Activated CD8-positive, alpha-beta memory T cell treated with anti-CD3 and anti-CD28 coated beads for 4 hours (primary cell): ENCODE measurements at regions not wholly inside any gene's neighbourhood (a gene's known extent, or its start where the extent isn't known, plus 50 kb on each side); places are given as distances from the start of the nearest gene placed in this dataset.
"Not testable (repeated sequence)": the region's sequence is repeated elsewhere in the genome, so short reads cannot be mapped to it uniquely, and the experiment has no call there.

Source experiments
- DNase-seq, 2 donors: peaks; one replicate each; pipeline ENCODE4 v3.0.0-alpha.2; 2020; ENCODE audit warnings: low read depth in 2 of 2

DNA sequence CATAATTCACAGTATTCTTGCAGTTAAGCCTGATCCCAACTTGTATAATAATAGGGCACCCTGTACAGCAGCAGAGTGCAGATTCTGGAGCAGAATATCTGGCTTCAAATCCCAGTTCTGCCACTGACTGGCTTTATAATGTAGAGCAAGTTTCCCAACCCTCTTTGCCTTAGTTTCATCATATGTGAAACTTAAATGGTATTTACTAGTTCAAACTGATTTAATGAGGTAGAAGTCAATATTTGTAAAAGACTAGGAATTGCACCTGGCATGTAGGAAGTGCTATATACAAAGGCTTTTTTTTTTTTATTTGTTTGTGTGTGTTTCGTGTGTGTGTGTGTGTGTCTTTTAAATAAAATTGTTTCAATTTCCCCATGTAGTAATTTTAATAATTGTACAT, 125.9 kb downstream of the CCER1 start:
- no peak for DNase-seq

DNA sequence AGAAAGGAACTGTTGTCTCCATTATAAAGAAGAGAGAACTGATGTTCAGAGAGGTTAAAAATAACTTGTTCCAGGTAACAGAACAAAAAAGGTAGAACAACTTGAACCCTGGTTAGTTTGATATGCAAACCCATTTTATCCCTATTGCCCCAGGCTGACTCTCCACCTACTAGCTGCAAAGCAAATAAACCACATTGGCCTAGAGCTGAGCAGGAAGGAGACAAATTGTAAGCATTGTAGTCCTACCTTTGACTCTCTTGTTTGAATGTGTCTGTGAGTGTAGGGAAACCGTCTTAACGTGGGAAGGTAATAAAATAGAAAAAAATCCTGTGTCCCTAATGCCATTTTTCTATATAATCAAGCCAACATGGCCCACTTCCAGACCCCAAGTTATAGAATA, 126.4 kb downstream of the CCER1 start:
- DNase-seq = no peak

DNA sequence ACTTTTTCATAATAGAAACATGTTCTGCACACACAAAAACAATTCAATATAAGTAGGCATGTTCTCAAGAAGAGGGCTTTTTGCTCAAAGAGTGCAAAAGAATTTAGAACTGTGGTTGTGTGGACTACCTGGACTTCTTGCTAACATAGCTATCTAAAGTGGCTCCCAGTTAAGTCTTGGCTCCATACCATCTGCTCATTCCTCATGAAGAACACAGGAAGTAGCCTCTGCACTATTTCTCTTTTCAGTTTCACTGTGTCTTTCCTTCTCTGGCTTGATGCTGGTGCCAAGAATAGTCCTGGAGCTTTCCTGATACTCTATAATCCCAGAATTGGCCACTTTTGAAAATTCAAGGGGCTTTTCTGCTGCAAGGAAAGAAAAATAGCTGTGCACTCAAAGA, 127.4 kb downstream of the CCER1 start:
- DNase-seq = no peak

DNA sequence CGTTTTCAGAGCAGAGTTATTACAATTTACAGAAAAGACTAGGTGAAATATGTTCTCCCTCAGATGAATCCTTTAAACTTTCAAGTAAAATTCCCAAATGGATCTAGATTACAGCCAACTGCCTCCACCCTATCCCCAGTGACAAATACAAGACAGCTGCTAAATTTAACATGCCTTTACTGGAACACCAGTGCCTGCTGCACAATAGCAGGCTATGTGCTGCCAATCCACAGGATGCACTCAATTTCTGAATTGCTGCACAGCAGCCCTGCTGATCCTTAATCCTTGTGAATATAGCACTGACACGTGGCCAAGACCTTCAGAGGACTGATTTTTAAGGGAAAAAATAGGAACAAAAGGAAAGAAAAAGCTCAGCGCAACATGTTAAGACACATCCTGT, 128.9 kb downstream of the CCER1 start:
- DNase-seq = no peak

DNA sequence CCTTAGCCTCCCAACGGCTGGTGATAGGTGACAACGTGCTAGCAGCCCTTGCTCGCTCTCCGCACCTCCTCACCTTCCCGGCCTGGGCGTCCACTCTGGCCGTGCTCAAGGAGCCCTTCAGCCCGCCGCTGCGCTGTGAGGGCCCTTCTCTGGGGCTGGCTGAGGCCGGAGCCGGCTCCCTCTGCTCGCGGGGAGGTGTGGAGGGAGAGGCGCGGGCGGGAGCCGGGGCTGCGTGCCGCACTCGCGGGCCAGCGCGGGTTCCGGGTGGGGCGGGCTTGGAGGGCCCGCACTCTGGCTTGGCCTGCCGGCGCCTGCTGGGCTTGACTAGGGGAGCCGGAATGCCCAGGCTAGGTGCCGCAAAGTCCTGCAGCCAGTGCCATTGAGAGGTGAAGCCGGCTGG, 131.1 kb downstream of the CCER1 start:
- no peak for DNase-seq

DNA sequence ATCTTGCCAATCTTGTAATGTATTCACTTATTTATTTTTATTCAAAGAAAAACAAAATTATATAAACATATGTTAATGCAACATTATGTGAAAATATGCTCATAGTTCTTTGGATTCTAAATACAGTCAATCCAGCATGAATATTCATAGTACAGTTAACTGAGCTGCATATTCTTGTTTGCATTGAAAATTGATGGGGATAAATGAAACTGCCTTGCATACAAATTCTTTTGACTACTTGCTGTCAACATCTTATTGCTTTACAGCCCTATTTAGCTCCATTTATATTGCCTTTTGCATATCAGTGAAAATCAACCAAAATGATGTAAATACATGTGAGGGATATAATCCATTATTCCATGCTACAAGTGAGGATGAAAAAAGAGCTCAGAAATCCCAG, 135.3 kb downstream of the CCER1 start:
- DNase-seq = no peak

DNA sequence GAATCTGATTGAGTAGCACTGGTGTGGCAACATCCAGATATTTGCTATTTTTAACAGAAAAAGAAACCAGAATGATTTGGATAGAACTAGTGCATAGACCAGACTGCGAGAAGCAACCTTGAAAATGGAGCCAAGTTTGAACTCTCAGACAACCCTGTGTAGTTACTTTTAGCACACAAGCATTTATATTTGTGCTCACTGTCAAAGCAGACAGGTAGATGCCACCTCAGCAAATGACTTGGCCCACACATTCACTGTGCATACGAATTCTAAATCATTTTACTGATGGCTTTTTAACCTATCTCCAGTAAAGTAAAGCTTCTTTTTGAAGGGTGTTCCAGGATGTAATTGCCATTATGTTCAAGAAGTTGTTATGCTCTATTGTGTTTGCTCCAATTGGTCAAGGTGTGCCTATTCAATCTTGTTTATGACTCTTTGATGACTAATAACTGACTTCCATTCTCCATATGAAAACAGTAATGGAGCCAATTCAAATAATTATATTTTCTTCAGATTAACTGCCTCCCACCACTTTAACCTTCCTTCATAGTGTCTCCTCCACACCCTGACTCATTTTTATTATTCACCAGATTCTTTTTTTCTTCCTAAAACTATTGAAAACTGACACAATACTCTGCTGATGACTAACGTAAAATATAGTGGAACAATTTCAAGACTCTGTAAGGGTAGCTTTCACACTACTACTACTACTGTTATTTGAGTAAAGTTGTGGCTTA, 138.5 kb downstream of the CCER1 start:
- no peak for DNase-seq

DNA sequence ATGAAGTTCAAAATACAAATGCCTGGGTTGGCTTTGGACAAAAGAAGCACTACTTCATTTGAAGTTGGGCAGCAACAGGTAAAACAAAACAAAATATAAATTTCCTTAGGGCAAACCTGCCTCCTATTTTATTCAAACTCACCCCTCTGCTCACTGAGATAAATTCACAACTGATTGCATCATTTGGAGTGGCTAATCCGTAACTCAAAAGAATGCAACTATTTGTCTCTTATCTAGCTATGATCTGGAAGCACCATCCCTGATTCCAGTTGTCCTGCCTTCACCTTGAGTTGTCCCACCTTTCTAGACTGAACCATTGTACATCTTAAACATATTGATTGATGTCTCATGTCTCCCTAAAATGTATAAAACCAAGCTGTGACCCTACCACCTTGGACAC, 145.0 kb downstream of the CCER1 start:
- no peak for DNase-seq

DNA sequence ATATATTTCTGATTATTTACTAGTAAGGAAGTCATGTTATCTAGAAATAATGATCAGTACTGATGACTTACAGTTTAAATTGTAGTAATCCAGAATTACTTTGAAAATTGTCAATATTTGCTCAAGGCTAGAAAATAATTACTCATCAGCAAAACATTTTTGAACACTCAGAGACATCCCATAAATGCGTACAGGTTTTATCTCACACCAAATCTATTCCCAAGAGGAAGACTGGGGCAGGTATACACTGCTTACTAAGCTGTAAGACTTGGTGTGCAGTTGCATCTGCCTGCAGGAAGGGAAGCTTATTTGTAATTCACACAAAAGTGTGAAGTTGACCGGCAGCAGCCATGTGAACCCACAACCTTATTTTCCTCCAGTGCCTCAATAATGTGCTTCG, 146.4 kb downstream of the CCER1 start:
- no peak for DNase-seq

DNA sequence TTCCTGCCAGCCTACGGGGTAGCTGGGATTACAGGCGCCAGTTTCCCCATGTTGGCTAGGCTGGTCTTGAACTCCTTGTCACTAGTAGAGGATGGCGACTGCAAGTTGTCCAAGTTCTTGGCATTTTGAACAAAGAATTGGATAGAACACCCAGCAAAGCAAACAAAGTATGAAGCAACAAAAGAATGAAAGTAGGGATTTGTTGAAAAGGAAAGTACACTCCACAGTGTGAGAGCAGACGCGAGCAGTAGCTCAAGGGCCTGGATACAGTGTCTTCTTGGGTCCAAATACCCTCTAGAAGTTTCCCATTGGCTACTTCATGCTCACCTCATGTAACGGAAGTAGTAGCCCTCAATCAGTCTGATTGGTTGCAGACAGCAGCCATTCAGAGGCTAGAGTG, 152.2 kb downstream of the CCER1 start:
- no peak for DNase-seq

DNA sequence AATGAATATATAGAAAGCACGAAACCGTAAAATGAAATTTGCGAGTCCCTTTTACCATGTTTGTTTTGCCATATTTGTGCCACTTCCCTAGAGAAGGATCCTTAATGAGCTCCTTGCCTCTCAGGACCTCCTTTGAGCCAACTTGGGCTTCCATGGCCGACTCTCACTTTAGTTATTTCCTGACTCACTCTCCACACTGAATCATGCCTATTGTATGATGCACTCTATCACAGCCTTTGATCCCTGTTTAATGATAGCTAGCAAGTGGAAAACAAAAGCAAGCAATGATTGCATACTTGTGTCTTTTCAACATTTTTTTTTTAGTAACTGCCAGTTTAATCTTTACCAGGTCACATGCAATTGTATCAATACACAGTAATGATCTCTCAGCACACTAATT, 153.2 kb downstream of the CCER1 start:
- no peak for DNase-seq

DNA sequence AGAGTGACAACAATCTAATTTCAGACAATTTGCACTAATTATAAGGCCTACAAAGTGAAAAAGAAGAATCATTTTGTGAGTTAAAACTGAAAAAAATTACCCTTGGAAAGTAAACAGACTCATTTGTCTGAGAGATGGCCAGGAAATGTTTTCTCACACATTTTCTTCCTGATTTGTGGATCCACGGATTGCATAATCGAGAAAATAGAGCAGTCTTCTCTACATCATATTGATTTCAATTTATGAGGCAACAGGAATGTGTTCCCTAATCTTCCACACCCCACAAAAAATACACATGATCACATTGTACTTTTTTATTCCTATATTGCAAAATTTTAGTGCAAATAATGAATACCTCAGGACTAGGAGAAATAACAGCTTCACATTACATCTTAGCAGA, 160.8 kb downstream of the CCER1 start:
- no peak for DNase-seq

DNA sequence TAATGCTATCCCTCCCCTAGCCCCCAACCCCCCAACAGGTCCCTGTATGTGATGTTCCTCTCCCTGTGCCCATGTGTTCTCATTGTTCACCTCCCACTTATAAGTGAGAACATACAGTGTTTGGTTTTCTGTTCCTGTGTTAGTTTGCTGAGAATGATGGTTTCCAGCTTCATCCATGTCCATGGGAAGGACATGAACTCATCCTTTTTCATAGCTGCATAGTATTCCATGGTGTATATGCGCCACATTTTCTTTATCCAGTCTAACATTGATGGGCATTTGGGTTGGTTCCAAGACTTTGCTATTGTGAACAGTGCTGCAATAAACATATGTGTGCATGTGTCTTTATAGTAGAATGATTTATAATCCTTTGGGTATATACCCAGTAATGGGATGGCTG, 162.3 kb downstream of the CCER1 start:
- DNase-seq = not testable (repeated sequence)

DNA sequence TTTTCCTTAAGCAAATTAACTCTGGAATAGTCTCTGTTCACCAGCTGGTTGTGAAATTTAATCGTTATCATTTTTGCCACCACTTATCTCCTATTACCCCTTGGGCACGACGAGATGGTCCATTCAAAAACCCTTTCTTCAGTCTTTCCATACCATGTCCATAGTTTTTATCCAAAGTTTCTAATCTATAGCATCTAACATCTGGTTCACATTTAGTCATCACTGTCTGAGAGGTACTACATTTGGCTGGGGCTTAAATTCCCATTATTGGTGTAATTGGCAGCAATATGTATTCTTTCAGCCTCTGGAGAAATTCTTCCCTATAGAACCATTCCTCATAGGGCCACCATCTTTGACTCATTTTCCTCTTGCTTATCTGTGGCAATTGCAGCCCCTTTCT, 163.5 kb downstream of the CCER1 start:
- DNase-seq = no peak

DNA sequence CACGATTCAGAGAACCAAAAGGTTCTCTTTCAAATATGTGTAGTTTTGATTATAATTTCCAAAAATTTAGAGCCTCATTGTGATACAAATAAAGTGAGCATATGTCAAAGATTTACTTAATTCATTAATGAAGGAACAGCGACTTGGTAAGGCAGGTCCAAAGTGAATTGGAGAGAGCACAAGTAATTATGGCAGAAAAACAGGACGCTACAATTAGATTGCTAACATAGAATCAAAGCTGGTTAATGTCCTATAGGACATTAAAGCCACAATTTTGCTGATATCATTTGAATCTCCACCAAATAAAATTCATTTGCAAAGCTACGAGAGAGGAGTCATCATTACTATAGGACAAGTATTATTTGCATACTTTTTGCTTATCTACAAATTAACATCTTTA, 164.2 kb downstream of the CCER1 start:
- no peak for DNase-seq

DNA sequence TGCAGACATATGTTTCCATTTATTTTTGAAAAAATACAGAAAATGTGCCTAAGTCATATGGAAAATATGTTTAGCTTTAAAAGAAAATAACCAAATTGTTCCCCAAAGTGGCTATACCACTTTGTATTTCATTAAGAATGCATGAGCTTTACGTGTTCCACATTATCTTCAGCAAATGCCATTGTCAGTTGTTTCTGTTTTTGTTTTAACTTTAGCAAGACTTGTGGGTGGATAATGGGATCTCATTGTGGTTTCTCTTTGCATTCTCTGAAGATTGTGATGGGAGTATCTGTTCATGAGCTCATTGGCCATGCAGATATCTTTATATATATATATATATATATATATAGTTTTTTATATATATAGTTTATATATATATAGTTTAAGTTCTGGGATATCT, 181.5 kb downstream of the CCER1 start:
- no peak for DNase-seq

DNA sequence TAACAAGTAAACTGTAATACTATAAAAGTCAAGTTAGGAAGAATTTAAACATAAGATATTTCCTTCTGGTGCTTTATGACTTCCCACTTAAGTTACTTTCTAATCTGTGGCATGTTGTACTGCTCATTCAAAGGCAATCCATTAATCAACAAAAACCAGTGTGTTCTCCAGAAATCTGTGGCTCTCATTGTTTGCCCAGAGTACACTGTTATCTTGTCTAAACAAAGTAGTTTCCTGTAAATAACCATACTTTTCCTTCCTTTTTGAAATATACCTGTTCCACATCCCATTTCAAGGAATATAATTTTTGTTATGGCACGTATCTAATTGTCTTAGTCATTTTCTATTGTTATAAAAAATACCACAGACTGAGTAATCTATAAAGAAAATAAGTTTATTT, 184.1 kb downstream of the CCER1 start:
- DNase-seq = no peak

DNA sequence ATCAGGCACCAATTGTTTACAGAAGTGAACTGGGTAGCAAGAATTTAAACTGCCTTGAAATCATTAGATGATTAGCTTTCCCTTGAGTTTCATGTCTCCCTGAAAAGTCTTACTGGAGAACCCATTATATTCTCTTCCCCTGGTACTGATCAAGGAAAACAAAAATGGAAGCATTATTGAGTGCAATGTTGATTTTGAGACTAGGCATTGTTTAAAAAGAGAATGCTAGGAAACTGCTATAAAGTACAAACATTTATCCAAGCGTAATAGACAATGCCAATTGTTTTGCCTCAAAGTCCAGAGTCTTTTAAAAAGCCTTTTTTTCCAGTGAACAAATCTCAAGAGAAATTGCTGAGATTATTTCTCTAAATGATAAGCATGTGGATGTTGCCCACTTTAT, 197.0 kb downstream of the CCER1 start:
- no peak for DNase-seq

DNA sequence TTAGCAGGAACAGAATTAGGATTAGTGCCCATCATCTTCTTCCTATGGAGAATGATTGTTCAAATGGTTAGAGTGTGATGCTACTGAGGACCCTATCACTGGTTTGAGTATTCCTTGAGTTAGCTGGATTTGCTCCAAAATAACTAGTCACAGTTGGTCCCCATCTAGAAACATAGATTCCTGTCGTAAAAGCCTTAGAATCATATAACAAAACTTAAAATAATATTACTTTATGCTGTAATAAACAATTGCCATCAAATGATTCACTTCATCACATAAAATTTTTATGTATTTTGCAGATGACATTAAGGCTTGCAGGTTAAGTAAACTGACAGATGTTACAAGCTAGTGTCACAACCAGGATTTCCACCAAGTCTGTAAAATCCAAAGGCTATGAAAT, 209.8 kb downstream of the CCER1 start:
- DNase-seq = no peak

DNA sequence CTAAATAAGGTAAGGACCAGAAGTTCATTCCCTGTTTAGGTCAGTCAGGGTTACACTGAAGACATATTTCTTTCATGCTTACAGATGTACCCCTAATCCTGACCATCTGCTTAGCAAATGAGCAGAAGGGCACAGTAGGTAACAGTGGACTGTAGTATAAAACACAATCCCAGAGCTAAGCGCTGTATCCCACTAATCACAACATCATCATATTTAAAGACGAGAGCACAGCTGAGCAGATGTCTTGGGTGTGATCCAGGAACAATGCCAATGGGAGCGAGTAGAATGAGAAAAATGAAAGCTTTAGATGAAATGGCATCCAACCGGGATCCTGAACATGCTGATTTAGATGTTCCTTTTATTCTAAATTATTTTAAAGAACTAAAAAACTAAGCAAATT, 213.4 kb downstream of the CCER1 start:
- no peak for DNase-seq

DNA sequence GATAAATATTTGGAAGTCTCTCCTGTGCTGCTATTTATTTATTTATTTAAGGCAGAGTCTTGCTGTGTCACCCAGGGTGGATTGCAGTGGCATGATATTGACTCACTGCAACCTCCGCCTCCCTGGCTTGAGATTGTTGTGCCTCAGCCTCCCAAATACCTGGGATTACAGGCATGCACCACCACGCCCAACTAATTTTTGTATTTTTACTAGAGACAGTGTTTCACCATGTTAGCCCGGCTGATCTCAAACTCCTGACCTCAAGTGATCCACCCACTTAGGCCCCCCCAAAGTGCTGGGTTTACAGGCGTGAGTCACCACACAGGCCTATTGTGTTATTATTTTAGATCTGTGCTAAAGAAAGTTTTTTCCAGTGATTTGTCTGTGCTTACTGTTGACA, 225.2 kb downstream of the CCER1 start:
- no peak for DNase-seq

DNA sequence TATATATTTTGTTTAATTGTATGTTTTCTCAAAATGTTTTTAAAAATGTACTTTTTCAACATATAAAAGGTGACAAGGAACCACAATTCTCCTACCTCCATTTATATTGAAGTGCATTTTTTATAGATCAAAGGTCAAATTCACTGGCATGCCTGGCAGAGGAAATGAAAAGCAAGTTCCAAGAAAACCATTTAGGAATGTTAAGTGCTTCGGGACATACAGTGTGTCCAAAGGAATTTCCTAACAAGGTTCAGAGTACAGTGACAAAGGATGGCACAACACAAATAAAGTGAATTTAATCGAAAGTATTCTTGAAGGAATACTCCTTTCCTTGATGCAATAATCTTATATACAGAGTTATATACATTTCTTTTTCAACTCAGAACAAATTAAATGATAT, 242.3 kb downstream of the CCER1 start:
- DNase-seq = no peak

DNA sequence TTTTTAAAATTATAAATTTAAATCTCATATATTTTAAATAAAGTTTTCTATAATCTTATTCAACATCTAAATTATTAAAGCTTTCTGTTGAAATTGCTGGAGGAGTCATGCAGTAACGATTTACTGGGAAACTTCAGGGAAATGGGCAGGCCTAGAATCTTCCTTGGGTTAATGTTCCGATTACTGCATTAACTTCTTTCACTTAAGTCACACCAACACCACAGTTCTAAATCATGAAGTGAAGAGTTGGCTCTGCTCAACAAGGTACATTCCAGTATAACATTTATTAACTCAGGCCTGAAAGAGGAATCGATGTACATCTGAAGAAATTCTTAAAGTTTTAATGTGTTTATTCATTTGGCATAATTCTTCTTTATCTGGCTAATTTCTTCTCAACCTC, 244.3 kb downstream of the CCER1 start:
- no peak for DNase-seq

DNA sequence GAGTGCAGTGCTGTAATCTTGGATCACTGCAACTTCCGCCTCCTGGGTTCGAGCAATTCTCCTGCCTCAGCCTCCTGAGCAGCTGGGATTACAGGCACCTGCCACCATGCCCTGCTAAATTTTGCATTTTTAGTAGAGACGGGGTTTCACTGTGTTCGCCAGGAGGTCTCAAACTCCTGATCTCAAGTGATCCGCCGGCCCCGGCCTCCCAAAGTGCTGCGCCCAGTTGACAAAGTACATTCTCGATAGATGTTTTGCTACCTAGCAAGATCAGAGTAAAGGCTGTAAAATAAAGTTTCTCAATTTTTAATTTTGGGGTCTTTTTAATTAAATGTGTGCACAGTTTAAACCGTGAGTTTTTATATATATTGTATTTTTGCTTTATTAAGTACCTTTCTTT, 248.9 kb downstream of the CCER1 start:
- no peak for DNase-seq

DNA sequence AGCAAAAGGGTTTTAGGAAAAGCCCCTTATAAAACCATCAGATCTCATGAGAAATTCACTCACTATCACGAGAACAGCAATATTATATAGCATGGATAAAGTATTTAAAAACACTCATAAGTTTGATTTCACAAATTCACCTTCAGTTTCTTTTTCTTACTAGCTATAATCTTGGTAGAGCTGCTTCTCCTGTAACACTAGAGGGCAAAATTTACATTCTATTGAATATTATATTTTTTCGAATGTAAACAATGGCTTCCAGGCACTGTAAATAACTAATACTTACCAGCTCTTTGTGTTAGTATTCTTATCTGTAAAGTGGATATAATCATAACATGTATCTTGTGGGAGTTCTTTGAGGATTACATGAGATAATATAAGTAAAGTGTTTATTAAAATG, 259.6 kb downstream of the CCER1 start:
- no peak for DNase-seq
